Activated T-cell treated with anti-CD3 and anti-CD28 coated beads, Interleukin-2, amount 50 U/mL, for 1 hour (primary cell): ENCODE measurements at regions not wholly inside any gene's neighbourhood (a gene's known extent, or its start where the extent isn't known, plus 50 kb on each side); places are given as distances from the start of the nearest gene placed in this dataset.

Experiments used
- DNase-seq: peaks from one replicate; pipeline ENCODE4 v3.0.0-alpha.2; 2020

DNA sequence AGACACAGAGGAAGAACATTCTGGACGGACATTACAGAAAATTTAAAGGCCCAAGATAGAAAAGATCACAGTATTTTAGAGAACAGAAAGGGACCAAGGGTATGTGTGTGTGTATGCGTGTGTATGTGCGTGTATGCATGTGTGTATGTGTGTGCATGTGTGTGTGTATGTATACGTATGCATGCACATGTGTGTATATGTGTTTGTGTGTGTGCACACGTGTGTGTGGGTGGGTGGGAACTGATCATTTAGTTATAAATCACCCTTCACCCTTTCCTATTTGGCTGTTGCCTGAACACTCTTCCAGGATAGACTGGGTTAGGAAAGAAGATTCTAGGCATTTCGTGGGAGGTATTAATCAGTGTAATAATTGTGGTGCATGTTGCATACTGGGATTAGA lies 634.4 kb downstream of the DHX35 start:
- DNase-seq = no peak

DNA sequence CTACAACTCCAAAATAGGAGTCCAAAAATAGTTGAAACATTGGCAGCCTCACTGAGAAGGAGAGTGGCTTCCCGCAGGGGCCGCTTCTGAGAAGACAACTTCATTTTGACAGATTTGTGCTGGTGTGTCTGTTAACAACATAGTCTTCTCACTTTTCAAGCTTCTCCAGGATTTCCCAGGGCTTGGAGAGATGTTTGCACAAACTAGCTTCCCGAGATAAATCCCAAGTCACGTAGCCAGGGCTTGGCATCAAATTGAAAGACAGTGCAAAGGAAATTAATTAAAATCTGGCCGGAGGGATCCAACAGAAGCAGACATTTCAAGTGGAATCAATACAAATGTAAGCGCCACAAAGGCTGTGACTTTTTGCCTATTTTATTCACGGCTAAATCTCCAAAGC lies 630.2 kb downstream of the DHX35 start:
- DNase-seq = no peak

DNA sequence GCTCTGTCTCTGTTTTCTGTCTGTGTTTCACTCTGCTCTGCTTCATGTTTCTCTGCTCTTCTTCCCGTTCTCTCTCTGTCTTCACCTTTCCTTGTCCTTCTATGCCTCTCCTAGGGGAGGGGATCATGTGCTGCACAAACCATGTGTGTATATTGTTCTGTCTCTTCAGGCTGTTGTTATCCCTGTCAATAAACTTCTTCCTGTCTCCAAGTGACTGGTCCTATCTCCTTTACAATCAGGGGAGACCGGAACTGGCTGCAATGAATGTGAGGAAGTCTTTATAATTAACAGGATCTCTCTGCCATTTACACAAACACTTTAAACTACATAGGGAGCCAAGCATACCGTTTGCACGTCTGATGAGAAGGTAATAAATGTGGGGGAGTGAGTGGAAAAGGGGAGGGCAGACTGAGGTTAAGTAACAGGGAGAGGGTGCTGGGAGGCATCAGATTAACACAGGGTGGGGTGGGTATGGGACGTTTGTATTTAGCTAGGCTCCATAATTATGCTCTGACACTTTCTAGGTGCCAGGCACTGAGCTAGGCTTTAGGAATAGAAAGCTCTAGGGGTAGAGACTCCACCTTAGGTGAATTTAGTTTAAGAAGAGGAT lies 626.1 kb downstream of the DHX35 start:
- DNase-seq = no peak

DNA sequence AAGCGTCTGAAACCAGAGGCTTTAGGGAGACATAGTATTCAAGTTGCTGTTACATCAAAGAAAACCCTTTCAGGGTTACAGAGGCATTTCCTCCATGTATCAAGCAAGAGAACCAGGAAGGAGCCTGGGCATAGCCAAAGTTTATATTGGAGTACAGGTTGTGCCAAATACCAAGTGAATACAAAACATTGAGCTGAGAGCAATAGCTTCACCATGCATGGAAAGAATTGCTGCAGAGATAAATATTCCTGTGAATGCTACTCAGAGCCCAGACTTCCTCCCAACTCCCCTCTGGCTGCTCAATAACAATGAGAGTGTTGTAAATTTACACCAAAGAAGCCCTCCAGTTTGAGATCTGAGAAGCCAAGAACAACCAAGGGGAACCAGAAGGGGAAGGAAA lies 618.9 kb downstream of the DHX35 start:
- no peak for DNase-seq

DNA sequence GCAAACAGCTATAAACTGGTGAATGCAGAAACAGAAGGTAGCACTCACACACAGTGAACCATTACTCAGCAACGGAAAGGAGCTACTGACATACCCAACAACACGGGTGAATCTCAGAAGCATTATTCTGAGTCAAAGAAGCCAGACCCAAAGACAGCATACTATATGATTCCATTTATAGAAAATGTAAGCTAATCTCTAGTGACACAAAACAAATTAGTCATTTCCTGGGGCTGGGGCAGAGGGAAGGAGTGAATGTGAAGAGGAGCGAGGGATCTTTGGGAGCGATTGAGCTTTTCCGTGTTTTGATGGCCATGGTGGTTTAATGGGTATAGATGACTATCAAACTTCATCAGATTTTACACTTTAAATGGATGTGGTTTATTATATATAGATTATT lies 614.6 kb downstream of the DHX35 start:
- no peak for DNase-seq

DNA sequence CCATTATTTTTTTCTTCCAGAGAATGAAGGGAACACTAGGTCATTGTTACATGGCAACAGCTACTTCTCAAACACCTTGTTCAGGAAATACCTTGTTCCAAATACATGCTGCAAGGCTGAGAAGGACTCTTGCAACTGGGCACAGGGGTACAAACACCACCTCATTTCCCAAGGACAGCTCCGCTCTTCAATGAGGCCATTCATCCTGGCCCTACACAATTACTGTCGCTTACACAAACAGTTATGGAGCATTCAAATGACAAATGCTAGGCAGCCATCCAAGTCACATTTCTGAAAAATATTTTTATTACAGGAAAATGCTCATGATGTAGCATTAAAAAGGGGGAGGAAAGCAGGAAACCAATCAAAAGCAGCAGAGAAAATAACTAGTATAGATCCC lies 611.9 kb downstream of the DHX35 start:
- DNase-seq = no peak

DNA sequence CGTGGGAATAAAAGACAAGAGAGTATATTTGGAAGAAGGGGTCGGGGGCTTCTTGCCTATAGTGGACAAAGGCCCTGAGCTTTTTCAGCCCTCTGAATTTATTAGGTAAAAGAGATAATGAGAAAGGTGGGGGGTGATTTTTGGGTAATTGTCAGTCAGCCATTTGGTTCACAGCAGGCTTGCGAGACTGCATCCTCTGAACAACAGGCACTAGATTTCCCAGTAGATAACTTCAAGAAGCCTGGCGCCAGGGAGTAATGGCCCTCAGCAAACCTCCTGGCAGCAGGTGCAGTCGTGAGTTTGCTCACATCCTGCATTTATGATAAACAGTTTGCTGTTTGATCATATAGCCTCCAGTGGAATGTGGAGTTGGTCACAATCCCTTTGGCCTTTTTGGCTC lies 609.0 kb downstream of the DHX35 start:
- DNase-seq = no peak

DNA sequence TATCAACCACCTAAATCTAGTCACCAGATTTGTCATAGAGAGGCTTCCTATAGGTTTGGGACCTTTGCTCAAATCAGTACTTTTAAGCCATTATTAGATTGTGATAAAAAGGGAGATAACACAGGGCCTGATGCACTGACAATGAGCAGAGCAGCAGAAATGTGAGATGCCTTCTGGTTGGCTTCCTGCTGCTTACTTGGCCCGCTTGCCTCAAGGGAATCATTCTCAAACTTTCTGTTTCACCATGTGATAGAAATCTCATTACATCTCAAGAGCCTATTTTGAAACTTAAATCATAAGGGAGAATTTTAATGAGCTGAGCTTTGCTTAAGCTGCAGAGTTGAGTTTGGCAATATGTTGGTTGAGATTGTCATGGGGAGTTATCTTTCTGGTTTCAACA lies 606.0 kb downstream of the DHX35 start:
- no peak for DNase-seq

DNA sequence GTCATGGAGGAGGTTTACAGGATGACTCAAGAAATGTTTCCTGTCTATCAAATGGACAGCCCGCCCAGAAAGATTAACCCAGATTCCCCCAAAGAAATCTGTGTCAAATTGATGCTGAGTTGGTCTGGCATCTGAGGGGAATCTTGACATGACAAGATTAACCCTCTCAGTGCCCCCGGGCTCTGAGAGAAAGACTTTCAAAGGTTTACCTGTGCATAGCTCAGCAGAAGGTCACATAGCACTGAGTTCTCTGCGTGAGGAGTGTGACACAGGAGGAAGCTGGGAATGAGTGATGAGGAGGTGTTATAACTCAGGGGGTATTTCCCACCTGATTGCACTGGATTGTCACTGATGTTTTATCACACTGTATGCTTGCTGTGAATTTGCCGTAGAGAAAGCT lies 601.2 kb downstream of the DHX35 start:
- no peak for DNase-seq

DNA sequence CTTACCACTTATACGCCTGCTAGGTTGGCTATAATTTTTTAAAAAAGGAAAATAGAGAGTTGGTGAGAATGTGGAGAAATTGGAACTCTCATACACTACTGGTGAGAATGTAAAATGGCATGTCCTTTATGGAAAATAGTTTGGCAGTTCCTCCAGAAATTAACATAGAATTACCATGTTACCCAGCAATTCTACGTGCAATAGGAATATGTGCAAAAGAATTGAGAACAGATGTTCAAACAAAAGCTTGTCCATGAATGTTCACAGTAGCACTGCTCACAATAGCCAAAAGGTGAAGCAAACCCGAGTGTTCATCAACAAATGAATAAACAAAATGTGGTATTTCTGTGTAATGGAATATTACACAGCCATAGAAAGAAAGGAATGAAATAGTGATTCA lies 592.2 kb downstream of the DHX35 start:
- no peak for DNase-seq

DNA sequence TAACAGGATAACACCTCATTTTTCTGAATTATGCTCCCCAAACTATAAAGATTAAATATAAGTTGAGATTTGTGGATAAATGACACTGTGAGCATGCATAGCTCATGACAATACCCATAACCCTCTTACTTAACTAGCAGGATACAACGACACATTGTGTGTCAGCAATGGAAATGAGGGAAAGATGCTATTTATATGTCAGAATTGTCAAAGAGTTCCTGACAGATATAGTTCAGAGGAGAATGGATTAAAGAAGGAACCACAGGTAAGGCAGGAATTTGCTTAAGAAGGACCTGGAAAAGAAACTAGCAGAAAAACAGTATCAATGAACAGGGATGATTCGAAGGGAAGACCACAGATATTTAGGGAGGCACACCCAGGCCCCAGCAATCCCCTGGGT lies 591.0 kb downstream of the DHX35 start:
- no peak for DNase-seq

DNA sequence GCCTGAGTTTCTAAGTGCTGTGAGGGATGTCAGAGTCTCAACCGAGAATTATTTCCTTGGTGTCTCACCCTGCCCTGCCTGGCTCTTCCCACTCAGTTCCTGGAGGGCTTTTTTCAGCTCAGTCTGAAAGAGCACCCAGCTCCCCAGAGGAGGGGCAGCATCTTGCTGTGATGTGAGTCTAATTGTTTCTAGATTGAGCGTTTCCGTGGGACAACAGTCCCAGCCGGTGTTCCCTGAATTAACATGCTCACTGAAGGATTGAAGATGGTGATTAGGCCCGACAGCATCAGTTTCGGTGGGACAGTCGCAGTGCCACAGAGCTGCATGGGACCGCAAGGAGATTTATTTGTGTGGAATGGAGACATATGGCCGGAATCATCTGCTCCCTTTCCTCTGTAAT lies 587.6 kb downstream of the DHX35 start:
- DNase-seq = no peak

DNA sequence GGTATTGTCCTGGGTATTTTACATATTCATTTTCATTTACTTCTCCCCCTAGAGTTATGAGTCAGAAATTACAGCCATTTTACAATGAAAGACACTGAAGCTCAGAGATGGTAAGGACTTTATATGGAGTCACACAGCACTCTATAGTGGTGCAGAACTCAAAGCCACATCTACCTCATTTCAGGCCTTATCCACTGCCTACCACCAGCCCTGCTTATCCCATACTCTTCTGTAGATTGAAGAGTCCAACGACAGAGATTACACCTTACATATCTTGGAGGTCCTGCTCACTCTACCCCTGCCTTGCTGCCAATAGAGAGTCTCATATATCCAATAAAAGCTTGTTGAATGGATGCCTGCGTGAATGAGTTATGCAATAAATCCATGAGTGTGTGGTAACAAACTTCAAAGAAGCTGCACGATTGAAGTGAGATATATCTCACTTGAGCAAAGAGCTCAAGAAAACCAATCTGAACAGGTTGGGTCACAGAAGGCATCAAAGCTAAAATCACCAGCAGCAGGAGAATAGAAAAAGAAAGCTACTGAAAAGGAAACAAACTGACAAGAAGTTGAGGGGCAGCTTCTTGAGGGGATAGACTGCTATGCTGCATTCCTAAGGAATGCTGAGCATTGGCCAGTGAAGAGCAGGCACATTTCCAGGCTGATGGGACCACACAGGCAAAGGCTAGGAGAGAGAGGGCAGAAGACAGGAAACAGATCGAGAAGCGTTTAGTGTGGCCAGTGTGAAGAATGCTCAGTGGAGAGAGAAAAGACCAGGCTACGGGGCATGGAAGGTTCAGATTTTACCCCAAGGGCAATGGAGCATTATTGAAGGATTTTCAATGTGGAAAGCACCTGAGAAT lies 585.6 kb downstream of the DHX35 start:
- no peak for DNase-seq

DNA sequence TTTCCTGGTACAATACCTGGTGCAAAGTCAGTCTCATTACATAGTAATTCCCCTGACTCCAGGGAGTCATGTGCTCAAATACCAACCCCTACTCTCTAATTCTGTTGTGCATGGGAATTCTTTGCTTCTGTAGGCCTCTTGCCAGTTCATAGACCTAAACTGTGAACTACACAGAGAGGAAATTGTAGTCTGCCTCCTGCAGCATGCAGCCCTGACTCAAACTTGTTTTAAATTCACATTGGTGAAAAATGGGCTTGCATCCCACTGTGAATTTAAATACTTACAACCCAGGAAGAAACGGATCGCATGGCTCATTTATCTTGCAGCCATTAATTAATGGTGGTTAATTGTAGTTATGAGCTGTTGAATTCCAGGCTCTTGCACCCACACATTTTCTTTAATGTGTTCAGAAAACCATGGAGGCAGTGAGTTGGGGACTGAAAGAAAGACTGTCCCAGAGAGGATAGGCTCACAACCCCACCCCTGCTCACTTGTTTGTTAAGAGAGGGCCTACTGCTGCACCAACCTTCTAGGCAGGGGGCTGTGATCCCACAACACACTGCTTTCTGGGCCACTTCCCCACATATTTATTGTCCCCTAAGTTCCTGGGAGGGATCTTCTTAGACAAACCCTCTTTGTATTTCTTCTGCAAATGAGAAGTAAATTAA lies 579.1 kb downstream of the DHX35 start:
- no peak for DNase-seq

DNA sequence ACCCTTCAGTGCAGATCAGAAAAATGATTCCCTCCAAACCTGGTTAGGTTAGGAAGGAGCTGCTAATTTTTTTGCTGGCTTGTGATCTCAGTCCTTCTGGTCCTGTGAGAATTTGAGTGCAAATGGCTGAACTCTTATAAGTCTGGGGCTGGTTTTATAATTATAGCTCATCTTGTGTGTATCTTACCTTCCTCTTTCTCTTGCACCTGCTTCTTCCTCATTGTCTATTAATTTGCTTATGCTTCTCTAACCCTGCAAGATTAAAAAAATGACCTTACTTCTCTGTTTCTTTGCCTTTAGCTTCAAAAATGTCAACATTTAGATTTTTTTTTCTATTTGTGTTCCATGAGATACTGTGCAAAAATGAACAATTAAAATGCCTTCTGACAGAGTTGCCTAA lies 576.2 kb downstream of the DHX35 start:
- DNase-seq = no peak

DNA sequence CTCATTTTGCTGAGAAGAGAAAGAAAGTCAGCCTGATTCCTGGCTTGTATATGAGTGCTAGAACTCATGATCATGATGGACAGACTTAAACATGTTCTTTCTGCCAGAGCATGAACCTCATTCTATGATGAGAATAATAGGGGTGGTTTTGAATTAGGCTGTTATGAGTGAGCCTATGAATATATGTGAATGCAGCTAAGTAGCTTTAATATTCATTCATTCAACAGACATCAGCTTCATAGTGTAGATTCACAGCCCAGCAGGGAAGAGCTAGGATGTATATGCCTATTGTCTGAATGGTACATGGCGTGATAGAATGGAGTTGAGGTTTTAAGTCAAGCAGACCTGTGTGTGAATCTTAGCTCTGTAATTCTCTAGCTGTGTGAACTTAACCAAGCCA lies 573.2 kb downstream of the DHX35 start:
- DNase-seq = no peak

DNA sequence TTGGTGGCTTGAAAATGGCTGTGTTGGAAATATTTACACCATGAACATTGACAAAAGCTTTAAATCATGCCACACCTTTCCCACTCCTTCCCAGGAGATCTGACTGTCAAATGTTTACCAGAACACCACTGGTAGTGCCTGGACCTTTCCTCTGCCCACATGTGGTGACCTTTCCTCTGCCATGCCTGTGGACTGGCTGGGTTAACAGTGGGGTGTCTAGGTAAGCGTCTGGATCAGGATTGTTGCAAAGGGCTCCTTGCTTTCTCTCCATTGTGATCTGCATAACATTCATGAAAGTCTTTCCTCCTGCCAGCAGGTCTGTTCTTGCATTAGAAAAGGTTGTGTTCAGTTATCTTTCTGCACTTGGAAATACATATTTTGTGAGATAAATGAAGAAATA lies 572.7 kb downstream of the DHX35 start:
- no peak for DNase-seq

DNA sequence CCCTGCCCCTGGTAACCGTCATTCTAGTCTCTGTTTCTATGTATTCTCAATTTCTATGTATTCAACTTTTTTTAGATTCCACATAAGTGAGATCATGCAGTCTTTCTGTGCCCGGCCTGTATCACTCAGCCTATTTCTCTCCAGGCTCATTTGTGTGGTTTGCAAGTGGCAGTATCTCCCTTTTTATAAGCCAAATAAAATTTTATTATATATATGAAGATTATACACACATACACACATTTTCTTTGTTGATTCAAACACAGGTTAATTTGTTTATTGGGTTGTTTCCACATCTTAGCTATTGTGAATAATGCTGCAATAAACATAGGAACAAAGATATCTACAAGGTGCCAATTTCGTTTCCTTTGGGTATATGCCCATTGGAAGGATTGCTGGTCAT lies 571.7 kb downstream of the DHX35 start:
- no peak for DNase-seq

DNA sequence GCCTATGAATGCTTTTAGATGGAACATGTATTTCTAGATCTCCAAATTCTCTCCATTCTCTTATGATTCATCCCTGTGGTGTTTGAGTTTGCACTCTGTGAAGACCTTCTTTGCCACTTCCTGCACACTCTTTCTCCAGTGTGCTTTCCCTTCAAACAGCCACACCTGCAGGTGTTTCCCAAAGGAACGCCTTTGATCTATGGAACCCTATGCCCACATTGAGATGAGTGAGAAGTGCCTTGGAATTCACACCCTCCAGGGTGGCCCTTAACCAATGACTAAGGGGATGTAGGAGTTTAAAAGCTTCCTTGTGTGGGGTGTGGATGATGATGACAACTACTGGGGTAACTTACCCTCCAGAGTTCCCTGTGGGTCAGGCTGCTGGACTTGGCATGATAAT lies 570.1 kb downstream of the DHX35 start:
- DNase-seq = no peak

DNA sequence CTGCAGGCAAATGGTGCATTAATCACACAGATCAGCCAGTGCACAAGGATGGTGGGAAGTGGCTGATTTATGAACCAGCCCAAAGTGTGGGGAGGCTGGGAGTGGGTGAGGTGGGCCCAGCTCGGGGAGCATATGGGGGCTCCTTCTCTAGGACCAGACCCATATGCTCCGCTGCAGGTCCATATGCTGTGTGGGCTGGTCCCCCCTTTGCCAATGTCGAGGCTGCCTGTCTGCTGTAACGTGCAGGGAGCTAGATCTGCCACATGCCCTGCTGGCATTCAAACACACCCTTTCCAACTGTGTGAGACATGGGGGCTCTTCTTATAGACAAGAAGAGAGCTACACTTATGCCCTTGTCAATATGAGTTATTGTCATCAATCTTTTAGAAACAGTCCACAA lies 566.3 kb downstream of the DHX35 start:
- DNase-seq = no peak

DNA sequence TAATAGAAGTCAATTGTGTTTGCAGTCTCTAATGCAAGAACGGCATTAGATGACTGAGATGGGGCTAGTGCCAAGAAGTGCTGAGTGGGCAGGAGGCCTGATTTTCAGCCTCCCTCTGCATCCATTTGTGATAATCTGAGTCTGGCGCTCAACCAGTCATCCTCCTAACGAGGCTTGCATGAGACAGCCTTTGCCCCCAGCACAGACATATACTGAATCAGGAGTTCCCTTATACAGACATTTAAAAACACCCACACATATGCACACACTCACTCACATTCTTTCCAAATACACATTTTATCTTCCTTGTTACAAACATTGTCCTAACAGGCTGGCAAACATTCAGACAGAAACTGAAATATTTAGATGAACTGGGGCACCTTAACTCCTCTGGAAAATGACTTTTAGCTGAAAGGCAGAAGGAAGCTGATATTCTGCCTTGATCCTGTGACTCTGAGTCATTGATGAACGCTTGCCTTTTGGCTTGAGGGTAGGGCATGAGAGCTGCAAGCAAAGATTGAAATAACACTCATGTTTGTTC lies 562.3 kb downstream of the DHX35 start:
- no peak for DNase-seq

DNA sequence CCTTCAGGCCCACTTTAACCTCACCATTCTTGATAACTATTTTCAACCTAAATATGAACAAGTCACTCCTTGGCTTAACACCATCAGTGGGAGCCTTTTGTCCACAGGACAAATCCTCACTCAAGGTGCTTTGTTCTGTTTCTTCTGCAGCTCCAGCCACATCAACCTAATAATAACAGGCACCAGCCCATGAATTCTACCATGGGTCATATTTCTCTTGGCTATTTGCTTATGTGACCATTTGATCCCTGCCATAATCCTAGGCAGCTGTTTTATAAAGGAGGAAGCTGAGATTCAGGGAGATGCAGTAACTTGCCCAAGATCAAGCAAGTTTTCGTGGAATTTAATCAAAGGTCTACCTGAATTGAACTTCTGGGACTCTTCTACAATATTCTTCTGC lies 561.3 kb downstream of the DHX35 start:
- DNase-seq = no peak

DNA sequence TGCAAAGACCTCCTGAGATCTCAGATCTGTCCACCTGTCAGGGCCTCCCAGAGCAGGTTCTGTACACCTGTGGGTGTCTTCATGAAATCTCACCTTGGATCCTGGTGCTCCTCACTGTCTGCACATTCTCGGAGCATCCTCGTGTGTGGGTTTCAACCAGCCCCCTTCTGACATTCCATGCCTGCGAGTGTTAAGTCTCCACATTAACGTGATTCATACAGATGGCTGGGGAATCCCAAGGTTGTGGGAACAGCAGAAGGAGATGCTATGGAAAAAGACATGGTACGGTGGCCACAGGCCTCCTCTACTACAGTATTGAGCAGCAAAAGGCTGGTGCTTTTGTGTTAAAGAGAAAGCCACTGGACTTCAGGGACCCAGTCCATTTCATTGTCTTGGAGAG lies 556.5 kb downstream of the DHX35 start:
- DNase-seq = no peak

DNA sequence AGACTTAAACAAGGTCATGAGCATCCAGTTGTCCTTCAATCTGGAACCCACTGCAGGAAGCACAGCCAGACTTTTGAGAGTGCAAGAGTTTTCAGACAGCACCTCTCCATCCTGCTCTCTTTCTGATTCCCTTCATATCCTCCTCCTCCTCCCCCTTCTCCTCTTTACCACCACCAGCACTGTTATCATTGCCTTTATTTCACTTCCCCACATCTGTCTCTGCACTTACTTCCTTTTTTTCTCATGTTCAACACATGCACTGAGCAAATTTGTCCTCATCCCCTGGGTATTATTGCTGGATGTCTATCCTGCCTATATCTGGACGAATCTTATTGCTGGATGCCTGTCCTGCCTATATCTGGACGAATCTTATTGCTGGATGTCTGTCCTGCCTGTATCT lies 554.8 kb downstream of the DHX35 start:
- DNase-seq = no peak
